ENCODE measurements at regions not wholly inside any gene's neighbourhood (a gene's known extent, or its start where the extent isn't known, plus 50 kb on each side); places are given as distances from the start of the nearest gene placed in this dataset.

GRCh38 chr9:119827126-119827525, 457.9 kb upstream of the BRINP1 start (continued):
- no peak for TF ChIP-seq ZNF232 (CRISPR knock-in tag; IDR thresholded peaks at IDR 0.05)
- TF ChIP-seq SOX15 (CRISPR knock-in tag; IDR thresholded peaks at IDR 0.05) = no peak
- TF ChIP-seq, protein P1, sequence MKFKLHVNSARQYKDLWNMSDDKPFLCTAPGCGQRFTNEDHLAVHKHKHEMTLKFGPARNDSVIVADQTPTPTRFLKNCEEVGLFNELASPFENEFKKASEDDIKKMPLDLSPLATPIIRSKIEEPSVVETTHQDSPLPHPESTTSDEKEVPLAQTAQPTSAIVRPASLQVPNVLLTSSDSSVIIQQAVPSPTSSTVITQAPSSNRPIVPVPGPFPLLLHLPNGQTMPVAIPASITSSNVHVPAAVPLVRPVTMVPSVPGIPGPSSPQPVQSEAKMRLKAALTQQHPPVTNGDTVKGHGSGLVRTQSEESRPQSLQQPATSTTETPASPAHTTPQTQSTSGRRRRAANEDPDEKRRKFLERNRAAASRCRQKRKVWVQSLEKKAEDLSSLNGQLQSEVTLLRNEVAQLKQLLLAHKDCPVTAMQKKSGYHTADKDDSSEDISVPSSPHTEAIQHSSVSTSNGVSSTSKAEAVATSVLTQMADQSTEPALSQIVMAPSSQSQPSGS (CRISPR knock-in tag; IDR thresholded peaks at IDR 0.05; ENCODE audit: borderline replicate concordance, low read depth) = no peak
- no peak for TF ChIP-seq NR2C2 (CRISPR knock-in tag; IDR thresholded peaks at IDR 0.05)
- TF ChIP-seq CBFB (CRISPR knock-in tag; IDR thresholded peaks at IDR 0.05; ENCODE audit: low read depth) = no peak
- no peak for TF ChIP-seq ZNF416 (CRISPR knock-in tag; IDR thresholded peaks at IDR 0.05)
- TF ChIP-seq KAT7 (CRISPR knock-in tag; IDR thresholded peaks at IDR 0.05; ENCODE audit: borderline replicate concordance) = no peak
- TF ChIP-seq, protein P2, sequence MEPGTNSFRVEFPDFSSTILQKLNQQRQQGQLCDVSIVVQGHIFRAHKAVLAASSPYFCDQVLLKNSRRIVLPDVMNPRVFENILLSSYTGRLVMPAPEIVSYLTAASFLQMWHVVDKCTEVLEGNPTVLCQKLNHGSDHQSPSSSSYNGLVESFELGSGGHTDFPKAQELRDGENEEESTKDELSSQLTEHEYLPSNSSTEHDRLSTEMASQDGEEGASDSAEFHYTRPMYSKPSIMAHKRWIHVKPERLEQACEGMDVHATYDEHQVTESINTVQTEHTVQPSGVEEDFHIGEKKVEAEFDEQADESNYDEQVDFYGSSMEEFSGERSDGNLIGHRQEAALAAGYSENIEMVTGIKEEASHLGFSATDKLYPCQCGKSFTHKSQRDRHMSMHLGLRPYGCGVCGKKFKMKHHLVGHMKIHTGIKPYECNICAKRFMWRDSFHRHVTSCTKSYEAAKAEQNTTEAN (CRISPR knock-in tag; IDR thresholded peaks at IDR 0.05) = no peak

- CTCF ChIA-PET = no interaction called here
- no peaks in the 10 kb centered on the region for H3K9me3 Mint-ChIP-seq
- POLR2A ChIA-PET = no interaction called here
- H3K27me3 Mint-ChIP-seq (ENCODE audit: low read depth) = no peaks in the 10 kb centered on the region
- no peaks in the 10 kb centered on the region for H3K36me3 Mint-ChIP-seq
- ATAC-seq (no peak), DNase-seq (ENCODE audit: low spot score) (no peak)
- H3K27ac Mint-ChIP-seq = no peak overlapping the region
- H3K4me3 Mint-ChIP-seq = no peak overlapping the region
- TF ChIP-seq, protein P3, sequence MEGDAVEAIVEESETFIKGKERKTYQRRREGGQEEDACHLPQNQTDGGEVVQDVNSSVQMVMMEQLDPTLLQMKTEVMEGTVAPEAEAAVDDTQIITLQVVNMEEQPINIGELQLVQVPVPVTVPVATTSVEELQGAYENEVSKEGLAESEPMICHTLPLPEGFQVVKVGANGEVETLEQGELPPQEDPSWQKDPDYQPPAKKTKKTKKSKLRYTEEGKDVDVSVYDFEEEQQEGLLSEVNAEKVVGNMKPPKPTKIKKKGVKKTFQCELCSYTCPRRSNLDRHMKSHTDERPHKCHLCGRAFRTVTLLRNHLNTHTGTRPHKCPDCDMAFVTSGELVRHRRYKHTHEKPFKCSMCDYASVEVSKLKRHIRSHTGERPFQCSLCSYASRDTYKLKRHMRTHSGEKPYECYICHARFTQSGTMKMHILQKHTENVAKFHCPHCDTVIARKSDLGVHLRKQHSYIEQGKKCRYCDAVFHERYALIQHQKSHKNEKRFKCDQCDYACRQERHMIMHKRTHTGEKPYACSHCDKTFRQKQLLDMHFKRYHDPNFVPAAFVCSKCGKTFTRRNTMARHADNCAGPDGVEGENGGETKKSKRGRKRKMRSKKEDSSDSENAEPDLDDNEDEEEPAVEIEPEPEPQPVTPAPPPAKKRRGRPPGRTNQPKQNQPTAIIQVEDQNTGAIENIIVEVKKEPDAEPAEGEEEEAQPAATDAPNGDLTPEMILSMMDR (IDR thresholded peaks at IDR 0.05) = no peak
- TF ChIP-seq ETV6 (CRISPR knock-in tag; IDR thresholded peaks at IDR 0.05) = no peak
- no peak for TF ChIP-seq ERG (CRISPR knock-in tag; IDR thresholded peaks at IDR 0.05)
- TF ChIP-seq, protein P4, sequence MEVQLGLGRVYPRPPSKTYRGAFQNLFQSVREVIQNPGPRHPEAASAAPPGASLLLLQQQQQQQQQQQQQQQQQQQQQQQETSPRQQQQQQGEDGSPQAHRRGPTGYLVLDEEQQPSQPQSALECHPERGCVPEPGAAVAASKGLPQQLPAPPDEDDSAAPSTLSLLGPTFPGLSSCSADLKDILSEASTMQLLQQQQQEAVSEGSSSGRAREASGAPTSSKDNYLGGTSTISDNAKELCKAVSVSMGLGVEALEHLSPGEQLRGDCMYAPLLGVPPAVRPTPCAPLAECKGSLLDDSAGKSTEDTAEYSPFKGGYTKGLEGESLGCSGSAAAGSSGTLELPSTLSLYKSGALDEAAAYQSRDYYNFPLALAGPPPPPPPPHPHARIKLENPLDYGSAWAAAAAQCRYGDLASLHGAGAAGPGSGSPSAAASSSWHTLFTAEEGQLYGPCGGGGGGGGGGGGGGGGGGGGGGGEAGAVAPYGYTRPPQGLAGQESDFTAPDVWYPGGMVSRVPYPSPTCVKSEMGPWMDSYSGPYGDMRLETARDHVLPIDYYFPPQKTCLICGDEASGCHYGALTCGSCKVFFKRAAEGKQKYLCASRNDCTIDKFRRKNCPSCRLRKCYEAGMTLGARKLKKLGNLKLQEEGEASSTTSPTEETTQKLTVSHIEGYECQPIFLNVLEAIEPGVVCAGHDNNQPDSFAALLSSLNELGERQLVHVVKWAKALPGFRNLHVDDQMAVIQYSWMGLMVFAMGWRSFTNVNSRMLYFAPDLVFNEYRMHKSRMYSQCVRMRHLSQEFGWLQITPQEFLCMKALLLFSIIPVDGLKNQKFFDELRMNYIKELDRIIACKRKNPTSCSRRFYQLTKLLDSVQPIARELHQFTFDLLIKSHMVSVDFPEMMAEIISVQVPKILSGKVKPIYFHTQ (CRISPR knock-in tag; IDR thresholded peaks at IDR 0.05) = no peak
- no peak for TF ChIP-seq EMX1 (CRISPR knock-in tag; IDR thresholded peaks at IDR 0.05)
- TF ChIP-seq, protein P5, sequence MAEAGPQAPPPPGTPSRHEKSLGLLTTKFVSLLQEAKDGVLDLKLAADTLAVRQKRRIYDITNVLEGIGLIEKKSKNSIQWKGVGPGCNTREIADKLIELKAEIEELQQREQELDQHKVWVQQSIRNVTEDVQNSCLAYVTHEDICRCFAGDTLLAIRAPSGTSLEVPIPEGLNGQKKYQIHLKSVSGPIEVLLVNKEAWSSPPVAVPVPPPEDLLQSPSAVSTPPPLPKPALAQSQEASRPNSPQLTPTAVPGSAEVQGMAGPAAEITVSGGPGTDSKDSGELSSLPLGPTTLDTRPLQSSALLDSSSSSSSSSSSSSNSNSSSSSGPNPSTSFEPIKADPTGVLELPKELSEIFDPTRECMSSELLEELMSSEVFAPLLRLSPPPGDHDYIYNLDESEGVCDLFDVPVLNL (CRISPR knock-in tag; IDR thresholded peaks at IDR 0.05; ENCODE audit: borderline replicate concordance, low read depth) = no peak
- TF ChIP-seq ZNF219 (CRISPR knock-in tag; IDR thresholded peaks at IDR 0.05; ENCODE audit: borderline replicate concordance) = no peak
- TF ChIP-seq ZNF671 (CRISPR knock-in tag; IDR thresholded peaks at IDR 0.05) = no peak
- no peak for TF ChIP-seq STAT6 (CRISPR knock-in tag; conservative IDR thresholded peaks at IDR 0.05; ENCODE audit: low read depth)
- TF ChIP-seq, protein P2 (CRISPR knock-in tag; IDR thresholded peaks at IDR 0.05) = no peak
- no peak for TF ChIP-seq ZNF423 (CRISPR knock-in tag; IDR thresholded peaks at IDR 0.05)
- no peak for TF ChIP-seq SMAD4 (CRISPR knock-in tag; IDR thresholded peaks at IDR 0.05)
- TF ChIP-seq MYBL2 (CRISPR knock-in tag; IDR thresholded peaks at IDR 0.05) = no peak
- H3K4me1 Mint-ChIP-seq = peaks cover 17% of the 10 kb centered on the region
These were observed 449.6 kb upstream of the BRINP1 start for GRCh38 chr9:119818726-119819435.
